GM21367 (cell line): ENCODE measurements at regions not wholly inside any gene's neighbourhood (a gene's known extent, or its start where the extent isn't known, plus 50 kb on each side); places are given as distances from the start of the nearest gene placed in this dataset.

Experiments used
- ATAC-seq: cut with Tn5 transposase; IDR thresholded peaks from one replicate; pipeline ENCODE4 v1.9.1; 2021; ENCODE audit not compliant: unreplicated experiment

DNA sequence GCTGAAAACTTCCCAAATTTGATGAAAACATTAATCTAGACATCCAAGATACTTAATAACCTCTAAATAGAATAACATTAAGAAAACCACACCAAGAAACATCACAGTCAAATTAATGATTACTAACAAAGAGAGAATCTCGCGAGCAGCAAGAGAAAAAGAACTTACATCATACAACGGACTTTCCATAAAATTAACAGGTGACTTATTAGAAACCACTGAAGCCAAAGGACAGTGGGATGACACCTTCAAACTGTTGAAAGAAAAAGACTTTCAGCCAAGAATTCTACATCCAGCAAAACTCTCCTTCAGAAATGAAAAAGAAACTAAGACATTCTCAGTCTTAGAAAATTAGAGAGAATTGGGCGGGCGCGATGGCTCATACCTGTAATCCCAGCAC, 232.0 kb downstream of the SNCA start:
- ATAC-seq, result no peak

DNA sequence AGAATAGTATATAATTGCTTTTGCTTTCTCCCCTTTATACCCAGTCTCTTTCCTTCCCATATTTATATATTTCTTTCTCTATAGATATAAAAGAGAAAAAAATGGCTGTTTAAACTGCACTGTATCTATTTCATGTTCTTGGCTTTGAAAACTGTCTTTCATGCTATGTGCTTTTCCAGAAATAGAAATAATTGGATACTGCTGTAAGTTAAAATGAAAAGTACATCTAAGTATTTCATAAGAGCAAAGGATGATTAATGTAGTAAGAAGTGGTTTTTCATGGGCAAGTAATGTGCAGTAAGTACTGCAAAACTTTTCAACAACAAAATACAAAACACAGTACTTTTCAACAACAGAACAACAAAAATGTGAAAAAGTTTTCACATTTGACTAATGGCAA, 237.9 kb downstream of the SNCA start:
- ATAC-seq, result no peak

DNA sequence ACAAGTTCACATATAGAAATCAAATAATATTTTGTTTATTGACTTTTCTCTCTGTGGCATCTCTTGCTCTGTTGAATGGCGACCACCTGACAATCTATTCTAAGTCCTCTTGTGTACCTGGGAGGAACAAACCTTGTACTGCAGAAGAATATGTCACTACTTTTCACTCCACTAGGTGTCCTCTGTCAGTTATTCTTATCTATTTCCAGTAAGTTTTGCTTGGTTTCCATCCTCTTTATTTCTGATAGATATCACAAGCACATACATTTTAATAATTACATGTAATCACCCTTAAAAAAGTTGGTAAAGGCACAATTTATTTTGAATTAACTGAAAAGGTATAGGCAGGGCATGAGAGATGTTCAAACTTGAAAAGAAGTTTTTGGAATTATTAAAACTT, 238.4 kb downstream of the SNCA start:
- no peak for ATAC-seq

DNA sequence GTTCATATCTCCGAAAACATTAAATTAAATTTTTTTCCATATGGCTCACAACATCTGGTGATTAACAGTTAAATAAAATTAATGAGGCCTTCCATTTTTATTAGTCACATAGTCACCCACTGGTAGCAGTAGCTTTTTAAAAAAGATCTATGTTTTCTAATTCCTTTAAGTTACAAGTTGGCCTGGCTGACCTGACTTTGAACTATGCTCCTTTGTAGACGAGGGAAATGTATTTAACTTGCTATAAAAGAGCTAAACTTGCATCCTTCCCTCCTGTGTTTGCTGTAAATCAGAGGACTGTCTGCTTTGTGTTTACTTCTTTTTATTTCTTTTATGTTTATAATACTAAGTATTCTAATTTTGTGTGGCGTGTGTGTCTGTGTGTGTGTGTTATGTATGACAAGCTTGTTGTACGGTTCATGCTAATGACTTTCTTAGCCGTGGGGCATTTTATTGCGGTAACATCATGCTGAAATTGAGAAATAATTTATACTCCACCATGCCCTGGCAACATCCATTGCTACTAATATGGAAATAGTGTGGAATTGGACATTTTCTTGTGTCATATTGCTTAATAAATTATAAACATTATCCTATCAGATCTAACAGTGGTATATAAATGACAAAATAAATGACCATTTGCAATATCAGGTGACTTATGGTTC, 241.7 kb downstream of the SNCA start:
- no peak for ATAC-seq

DNA sequence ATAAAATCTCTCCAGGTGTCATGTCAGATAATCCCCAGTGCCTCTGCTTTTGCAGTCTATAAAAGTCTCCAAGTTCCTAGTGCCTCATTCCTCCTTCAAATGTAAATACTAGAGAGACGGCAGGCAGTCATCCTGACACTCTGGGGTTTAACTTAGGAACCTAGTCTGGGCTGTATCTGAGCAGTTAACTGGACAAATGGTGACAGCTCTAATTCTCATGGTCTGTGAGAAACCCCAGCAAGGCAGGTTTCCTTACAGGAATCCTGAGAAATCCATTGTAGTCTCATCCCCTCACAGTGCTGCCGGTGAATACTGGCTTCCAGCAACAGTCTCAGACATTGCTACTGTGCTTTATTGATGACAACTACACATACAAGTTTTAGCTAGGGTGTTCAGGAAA, 246.8 kb downstream of the SNCA start:
- ATAC-seq, result no peak

DNA sequence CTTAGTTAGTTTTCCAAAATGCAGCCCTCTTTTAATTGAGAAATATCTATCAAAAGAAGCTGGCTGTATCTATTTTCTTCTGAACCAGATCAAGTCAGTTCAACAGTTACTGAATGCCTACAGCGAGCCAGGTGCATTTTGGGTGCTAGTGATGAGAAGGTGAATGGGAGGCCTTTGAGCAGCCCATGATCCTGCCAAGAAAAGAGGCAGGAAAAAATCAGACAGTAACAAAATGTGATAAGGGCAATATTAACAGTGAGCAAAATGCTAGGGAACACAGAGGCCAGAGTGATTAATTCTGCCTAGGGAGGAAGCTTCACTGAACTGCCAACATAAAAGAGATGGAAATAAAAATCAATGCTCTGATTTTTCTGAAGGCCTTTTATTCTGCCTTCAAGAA, 248.5 kb downstream of the SNCA start:
- no peak for ATAC-seq

DNA sequence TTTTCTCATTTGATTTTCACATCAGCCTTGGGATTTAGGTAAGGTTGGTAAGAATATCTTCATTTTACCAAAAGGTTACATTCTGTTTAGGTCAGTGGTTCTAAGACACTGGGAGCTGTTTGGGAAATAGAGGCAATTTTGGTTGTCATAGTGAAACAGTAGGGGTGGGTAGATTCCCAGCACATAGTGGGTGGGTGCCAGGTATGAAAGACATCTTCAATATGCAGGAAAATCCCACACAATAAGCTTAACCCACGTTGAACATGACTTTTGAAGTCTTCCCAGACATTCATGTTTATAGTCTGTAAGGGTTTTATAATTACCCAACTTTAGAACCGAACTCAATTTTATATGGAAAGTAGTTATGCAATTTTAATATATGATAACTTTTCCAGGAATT, 249.6 kb downstream of the SNCA start:
- no peak for ATAC-seq

DNA sequence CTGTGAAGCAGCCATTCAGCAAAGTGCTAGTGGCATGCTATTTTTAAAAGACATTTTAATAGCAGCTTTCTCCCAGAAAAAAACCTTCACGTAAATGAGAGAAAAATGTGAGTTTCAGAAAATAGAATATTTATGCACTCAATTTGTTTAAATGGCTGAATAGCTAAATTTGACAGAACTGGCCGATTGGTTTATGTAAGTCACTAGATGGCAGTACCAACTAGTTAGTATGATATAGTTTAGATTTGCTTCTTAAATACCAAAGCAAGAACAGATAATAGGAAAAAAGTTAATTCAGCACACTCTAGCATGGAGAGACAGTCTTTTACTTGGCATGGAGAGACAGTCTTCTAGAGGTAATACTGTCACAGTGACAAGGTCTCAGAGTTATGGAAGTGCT, 250.1 kb downstream of the SNCA start:
- no peak for ATAC-seq

DNA sequence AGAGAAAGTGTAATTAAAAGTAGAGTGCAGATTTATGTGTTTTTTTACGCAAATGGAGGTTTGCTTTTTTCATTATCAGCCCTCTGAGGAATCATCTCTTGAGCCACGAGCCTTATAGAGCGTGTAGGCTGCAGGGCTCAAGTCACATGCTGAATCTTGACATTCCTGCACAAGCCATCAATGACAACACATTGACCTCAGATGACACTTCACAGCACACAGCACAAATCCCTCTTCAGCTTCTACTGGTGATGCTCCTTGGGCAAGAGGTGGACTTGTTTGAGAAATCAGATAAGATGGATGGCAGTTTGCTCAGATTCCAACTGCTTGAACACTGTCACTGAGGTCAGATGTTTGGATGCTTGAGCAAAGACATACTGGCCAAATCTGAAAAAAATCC, 250.6 kb downstream of the SNCA start:
- ATAC-seq, result no peak

DNA sequence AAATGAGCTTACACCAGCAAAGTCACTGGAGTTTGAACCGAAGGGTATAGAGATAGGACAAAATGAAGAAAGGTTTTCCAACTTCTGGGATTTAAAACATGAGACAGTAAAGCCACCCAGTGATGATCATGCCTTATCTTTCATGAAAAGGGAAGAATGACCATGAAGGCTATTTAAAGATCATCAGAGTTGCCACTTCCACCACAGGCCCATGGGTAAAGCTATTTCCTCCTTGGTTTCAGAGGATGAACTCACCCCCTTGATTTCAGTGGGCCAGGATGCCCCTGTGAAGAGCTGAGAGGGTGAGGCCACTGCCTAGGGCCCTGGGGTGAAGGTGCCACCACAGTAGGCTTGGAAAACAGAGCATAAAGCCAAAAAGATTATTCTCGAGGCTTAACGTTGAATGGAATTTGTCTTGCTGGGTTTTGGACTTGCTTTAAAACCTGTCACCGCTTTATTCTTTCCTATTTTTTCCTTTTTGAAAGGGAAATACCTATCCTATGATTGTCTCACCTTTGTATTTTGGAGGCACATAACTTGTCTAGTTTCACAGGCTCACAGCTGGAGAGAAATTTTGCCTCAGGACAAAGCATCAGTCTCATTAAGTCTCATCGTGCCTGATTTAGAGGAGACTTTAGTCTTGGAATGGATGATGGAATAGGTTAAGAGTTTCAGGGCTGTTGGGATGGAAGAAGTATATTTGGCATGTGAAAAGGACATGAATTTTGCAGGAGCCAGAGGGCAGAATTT, 254.0 kb downstream of the SNCA start:
- ATAC-seq, result no peak

DNA sequence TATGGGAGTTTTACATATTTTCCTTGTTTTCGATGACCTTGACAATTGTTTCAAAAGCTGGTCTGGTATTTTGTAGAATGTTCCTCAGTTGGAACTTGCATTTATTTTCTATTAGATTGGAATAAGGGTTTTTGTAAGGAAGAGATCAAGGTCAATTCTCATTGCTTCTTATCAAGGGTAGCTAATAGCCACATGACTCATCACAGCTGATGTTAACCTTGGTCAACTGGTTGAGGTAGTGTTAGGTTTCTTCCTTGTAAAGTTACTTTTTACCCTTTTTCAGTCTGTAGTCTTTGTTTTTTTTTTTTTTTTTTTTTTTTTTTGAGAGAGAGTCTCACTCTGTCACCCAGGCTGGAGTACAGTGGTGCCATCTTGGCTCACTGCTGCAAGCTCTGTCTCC, 257.2 kb downstream of the SNCA start:
- no peak for ATAC-seq

DNA sequence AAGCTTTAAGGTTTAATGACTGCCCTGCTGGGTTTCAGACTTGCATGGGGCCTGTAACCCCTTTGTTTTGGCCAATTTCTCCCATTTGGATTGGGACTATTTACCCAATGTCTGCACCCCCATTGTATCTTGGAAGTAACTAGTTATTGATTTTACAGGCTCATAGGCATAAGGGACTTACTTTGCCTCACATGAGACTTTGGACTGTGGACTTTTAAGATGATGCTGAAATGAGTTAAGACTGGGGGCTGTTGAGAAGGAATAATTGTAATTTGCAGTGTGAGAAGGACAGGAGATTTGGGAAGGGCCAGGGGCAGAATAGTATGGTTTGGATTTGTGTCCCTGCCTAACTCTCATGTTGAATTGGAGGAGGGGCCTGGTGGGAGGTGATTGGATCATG, 260.7 kb downstream of the SNCA start:
- ATAC-seq, result no peak

DNA sequence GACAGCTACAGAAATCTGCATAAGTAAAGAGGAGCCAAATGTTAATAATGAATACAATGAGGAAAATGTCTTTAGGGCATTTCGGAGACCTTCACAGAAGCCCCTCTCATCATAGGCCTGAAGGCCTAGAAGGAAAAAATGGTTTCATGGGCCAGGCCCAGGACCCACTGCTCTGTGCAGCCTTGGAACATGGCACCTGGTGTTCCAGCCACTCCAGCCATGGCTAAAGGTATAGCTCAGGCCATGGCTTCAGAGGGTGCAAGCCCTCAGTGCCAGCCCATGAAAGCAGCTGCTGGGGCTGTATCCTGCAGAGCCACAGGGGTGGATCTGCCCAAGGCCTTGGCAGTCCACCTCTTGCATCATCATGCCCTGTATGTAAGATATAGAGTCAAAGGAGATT, 261.1 kb downstream of the SNCA start:
- no peak for ATAC-seq

DNA sequence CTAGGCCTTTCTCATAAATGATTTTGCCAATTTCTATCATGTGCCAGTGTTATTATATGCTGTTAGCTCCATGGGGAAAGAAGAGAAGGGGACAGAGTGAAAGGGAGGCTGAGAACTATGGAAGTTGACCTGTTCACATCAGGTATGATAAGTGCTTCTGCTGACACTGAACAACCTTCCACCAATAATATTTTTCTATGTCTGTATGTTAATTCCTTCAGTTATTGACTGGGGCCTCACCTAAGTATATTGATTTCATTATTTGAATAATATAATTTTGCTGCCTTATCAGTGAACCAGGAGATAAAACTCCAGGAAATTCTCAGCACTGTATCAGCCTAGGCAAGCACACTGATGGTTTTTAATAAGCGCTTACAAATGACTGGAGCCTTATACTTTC, 262.8 kb downstream of the SNCA start:
- no peak for ATAC-seq

DNA sequence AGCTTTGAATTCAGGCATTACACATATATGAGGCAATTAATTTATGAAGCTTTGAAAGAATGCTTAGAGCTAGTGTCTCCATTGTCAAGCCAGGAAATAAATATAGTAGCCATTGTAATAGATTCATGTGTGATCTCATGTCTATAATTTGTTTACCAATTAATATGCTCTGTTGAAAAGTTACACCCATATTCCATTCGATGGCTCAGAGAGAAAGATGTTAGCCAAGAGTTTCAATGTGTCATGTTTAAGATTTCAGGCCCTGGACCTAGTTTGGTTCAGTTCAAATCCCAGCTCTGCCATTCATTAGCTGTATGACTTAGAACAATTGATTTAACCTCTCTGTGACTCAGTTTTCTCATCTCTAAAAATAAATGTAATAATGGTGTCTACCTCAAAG, 263.3 kb downstream of the SNCA start:
- no peak for ATAC-seq

DNA sequence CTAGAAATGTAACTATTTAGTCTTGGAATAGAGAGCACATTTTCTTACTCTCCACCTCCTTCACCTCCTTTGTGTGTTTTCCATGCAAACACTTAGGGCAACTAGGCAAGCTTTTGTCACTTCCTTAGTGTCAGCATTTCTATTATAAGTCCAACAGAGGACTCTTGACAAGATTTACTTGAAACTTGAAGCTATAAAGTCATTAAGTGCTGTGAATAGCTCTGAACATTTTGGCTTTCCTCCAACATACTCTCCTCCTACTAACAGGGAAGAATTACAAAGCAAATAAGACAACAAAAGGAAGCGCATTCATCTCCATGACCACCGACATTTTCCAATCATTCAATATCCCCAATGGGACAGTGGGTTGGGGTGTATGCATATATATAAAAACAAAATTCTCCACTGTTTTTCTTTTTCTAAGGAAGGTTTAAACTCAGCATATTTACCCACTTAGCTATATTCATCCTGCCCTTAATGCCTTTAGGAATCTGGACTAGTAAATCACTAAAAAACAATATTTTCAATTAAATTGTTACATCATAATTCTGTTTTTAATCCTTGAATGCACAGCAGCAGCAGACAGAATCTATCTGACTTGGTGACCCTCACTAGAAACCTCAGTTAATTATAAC, 264.6 kb downstream of the SNCA start:
- ATAC-seq, result no peak

DNA sequence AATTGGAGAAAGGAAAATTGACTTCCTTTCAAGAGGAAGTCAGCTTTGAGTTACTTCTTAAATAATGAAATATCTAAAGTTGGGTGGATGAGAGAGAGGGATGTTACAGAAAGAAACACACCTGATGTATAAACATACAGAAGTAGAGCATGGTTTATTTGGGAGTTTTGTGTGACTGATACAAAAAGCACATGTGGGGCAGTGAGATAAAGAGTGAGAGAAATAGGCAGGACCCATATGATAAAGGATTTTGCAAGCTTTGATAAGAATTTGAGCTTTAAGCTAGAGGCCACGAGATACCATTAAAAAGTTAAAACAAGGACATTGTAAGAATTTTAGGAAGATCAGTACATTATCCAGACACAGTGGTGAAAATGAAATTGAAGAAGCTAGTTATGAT, 263.3 kb upstream of the GPRIN3 start:
- ATAC-seq, result no peak

DNA sequence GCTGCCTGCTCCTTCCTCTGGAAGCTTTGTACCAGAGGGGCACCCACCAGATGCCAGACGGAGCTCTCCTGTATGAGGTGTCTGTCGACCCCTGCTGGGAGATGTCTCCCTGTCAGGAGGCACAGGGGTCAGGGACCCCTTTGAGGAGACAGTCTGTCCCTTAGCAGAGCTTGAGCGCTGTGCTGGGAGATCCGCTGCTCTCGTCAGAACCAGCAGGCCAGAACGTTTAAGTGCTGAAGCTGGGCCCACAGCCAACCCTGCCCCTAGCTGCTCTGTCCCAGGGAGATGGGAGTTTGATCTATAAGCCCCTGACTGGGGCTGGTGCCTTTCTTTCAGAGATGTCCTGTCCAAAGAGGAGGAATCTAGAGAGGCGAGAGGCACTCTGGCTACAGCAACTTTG, 260.3 kb upstream of the GPRIN3 start:
- no peak for ATAC-seq

DNA sequence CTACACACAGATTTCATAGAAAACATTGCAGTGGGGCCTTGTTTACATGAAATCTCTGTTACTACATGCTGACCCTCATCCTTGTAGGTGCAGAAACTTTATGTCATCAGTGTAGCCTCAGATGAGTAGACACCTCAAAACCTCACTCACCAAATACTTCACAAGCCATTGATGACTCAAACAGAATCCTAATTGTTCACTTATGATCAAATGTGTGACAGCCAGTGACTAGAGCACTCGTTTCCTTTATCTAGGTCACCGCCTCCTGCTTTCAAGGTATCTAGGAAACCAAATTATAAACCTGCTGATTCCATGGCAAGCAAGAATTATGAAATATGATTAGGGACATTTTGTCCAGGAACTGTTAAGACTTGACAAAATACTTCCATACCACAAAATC, 255.8 kb upstream of the GPRIN3 start:
- no peak for ATAC-seq

DNA sequence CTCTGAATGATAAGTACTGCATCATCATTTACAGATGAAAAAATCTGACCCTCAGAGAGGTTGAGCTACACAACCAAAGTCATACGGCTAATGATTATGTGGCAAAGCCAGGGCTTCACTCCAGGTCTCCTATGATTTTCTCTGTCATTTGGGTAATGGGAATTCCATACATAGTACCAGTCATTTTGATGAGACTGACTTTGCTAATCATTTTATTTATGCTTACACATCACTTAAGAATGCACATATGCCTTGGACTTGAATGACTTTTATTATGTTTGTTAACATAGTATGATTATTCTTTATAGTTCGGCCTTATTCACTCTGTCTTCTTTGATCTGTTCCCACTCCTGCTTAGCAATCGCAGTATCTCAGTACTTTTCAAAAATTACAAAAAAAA, 255.1 kb upstream of the GPRIN3 start:
- no peak for ATAC-seq

DNA sequence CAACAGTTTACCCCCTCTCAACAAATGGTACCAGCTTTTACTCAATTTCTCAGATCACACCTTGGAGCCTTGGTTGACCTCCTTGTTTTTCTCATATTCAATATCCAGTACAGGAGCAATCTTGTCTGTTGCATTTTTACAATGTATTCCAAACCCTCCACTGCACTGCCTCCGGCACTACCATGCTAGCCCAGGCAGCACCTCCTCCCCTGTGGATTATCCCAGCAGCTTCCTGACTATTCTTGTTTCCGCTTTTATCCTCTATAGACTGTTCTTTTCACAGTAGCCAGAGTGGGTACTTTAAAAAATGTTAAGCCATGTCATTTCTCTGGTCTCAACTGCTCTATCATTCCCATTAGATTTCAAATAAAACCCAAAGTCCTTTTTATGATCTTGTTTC, 253.4 kb upstream of the GPRIN3 start:
- ATAC-seq, result no peak

DNA sequence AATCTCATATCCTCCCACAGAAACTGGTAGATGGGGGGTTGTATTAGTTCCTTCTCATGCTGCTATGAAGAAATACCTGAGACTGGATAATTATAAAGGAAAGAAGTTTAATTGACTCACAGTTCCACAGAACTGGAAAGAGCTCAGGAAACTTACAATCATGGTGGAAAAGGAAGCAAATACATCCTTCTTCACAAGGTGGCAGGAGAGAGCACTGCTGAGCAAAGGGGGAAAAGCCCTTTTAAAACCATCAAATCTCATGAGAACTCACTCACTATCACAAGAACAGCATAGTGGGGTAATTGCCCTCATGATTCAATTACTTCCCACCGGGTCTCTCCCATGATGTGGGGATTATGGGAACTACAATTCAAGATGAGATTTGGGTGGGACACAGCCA, 250.5 kb upstream of the GPRIN3 start:
- ATAC-seq, result no peak
